GM19035 (cell line): ENCODE measurements at regions not wholly inside any gene's neighbourhood (a gene's known extent, or its start where the extent isn't known, plus 50 kb on each side); places are given as distances from the start of the nearest gene placed in this dataset.
"Not testable (repeated sequence)": the region's sequence is repeated elsewhere in the genome, so short reads cannot be mapped to it uniquely, and the experiment has no call there.

Experiments used
- ATAC-seq: cut with Tn5 transposase; IDR thresholded peaks from one replicate; pipeline ENCODE4 v1.9.1; 2021; ENCODE audit not compliant: unreplicated experiment

DNA sequence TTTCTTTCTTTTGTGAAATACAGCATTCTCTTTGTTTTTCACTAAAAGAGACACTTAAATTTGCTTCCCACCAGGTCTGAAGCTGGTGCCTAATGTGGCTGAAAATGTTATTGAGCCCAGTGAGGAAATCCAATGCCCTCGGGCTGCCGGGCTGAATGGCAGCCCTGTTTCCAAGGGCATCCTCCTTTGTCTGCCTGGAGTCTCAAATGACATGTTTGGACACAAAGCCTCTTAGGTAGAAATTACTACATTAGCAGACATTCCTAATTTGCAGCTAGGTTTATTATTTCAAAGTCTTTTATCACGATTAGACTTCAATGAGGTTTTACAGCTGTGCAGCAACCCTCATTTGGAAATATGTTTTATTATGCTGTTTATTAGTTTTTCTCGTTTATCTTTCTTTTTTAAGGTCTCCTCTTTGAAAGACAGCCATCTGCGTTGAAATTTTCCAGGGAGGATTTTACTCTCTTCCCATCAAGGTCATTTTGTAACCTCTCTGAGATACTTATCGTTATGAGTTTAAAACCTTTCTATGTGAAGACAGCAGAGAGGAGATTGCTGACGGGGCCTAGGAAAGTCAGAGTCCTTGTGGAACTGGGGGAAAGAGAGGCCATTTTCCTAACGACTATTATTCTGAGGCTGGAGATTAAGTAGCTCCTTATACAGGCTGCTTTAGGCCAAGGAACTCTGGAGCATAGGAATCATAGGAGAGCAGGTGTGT, 59.0 kb upstream of the ZNF532 start:
- ATAC-seq = no peak

DNA sequence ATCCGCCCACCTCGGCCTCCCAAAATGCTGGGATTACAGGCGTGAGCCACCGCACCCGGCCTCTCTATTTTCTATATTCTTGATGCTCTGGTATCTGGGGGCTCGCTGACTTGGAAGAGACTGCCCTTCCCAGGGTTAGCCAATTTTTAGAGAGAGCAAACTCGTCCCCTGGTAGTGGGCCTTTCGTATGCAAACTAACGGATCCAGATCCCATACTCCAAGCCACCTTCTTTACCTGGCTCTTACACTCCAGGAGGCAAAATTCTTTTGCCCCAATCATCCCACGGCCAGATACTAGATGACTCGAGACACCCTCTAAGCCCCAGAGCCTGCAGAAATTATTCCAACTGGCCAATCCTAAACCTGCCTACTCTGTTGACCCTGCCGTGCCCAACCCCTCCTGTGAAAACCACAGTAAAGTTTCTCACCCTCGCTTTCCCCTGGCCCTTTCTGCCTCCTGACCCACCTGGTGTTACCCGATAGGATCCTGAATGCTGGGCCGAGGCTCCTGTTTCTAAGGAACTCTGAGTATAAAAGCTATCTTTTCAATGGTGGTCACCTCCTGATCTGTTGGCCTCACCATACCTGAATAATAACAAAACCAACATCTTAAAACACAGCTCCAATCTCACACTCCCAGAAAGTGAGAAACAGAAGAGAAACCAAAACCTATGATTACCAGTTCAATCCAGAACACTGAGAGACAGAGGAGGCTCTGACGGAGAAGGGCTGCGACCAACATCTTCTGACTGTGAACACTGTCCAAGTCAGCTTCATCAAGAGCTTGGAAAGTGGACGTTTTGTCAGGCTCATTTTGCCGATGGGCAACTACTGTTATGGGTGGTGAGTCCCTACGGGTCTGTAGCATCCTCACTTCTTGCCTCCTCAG, 57.6 kb upstream of the ZNF532 start:
- ATAC-seq = peak; percentile 99

DNA sequence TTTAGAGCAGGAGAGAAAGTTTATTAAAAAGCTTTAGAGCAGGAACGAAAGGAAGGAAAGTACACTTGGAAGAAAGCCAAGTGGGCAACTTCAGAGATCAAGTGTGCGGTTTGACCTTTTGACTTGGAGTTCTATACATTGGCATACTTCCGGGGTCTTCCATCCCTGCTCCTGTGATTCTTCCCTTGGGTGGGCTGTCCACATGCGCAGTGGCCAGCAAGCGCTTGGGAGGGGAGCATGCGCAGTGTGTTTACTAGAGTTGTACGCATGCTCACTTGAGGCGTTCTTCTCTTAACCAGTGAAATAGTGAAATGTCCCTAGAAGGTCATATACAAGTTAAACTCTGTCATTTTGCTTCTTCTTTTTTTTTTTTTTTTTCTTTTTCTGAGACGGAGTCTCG, 56.9 kb upstream of the ZNF532 start:
- no peak for ATAC-seq

DNA sequence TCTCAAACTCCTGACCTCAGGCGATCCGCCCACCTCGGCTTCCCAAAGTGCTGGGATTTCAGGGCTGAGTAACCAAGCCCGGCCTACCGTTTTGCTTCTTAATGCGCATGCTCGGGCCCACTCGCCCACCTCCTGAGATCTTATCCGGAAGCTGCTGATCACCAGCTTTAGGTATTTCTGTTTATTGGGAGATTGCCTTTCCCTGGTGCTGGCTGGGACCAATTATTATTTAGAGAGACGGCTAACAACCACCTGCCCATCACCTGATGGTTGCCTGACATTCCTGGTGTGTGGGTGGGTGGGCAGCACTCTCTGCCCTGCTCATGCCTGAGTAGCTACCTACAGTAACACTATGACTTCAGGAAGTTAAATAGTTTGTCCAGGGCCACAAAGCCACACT, 56.3 kb upstream of the ZNF532 start:
- no peak for ATAC-seq

DNA sequence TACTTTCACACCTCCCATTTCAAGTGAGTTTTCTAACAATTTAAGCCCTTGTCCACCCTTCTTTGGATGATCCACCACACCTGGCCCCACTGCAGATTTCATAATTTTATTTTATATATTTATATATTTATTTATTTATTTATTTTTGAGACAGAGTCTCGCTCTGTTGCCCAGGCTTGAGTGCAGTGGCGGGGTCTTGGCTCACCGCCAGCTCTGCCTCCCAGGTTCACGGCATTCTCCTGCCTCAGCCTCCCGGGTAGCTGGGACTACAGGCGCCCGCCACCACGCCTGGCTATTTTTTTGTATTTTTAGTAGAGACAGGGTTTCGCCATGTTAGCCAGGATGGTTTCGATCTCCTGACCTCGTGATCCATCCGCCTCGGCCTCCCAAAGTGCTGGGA, 52.8 kb upstream of the ZNF532 start:
- not testable (repeated sequence) for ATAC-seq

DNA sequence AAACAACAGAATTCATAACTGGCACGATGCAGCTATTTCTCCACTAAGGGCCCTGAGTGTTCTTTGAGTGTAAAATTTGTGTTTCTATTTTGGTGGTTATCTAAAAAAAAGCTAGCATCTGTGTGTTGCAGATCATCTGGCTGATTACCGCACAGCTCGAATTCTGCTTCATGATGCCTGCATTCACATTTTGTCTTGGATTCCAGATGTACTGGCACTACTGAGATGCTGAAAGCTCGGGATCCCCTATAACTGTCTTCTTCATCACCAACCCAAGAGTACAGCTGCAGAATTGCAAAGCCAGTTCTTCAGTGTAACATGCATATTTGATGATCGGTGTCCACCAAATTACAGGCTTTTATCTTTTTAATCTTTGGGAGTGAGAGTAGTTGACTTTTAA, 51.6 kb upstream of the ZNF532 start:
- ATAC-seq = no peak

DNA sequence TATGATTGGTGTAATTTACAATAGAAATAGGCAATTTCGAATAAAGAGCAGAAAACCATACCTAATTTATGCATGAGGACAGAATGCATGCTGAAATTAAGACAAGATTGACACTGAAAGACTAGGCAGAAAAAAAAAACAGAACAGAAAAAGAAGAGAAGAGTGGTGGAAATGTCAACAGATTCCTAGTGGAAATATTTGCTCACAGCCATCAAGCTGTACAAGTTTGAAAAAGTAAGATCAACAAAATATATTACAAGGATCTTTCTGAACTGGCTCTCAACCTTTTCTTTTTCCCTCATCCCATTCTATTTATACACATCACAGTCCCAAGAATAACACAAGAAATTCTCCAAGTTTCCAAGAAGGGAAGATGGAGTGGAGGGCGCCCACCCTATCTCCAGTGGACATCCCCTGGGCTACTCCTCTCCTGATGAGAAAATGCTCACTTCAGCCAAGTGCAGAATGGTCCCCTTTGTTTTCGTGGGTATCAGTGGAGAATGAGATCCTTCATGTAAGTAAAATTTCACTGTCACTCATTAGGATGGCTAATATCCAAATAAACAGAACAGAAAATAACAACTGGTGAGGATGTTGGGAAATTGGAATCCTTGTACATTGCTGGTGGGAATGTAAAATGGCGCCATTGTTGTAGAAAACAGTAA, 51.0 kb upstream of the ZNF532 start:
- no peak for ATAC-seq

DNA sequence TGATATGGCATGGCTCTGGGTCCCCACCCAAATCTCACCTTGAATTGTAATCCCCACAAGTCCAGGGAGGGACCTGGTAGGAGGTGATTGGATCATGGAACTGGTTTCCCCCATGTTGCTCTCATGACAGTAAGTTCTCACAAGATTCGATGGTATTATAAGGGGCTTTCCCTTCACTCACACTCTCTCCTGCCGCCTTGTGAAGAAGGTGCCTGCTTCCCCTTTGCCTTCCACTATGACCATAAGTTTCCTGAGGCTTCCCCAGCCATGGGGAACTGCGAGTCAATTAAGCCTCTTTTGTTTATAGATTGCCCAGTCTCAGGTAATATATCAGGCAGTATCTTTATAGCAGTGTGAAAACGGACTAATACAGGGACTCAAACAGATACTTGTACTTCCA, 50.4 kb upstream of the ZNF532 start:
- ATAC-seq = no peak
